WERI-Rb-1 (cell line): ENCODE measurements at regions not wholly inside any gene's neighbourhood (a gene's known extent, or its start where the extent isn't known, plus 50 kb on each side); places are given as distances from the start of the nearest gene placed in this dataset.

ENCODE experiments used
- DNase-seq: peaks from one replicate; pipeline ENCODE4 v3.0.0-alpha.2; 2020
- H3K27ac ChIP-seq: fragments of 250-450 bp; sonication (Bioruptor Pico); 2 replicates; pipeline ENCODE4 v1.5.1; 2020; ENCODE audit warnings: mild to moderate bottlenecking, moderate library complexity
- H3K27me3 ChIP-seq: fragments of 250-450 bp; sonication (Bioruptor Pico); 2 replicates; pipeline ENCODE4 v1.5.1; 2021; ENCODE audit warnings: mild to moderate bottlenecking, low read depth, moderate library complexity; ENCODE audit not compliant: insufficient read depth, severe bottlenecking
- H3K36me3 ChIP-seq: fragments of 250-450 bp; sonication (Bioruptor Pico); 2 replicates; pipeline ENCODE4 v1.5.1; 2020; ENCODE audit warnings: mild to moderate bottlenecking, moderate library complexity
- H3K4me3 ChIP-seq: 2 replicates; pipeline ENCODE4 v1.5.1; 2011; ENCODE audit warnings: low read depth, mild to moderate bottlenecking, control low read depth, low read length
- H3K9me3 ChIP-seq: fragments of 250-450 bp; sonication (Bioruptor Pico); 2 replicates; pipeline ENCODE4 v1.5.1; 2021; ENCODE audit warnings: mild to moderate bottlenecking, moderate library complexity; ENCODE audit not compliant: severe bottlenecking
- CTCF ChIP-seq: IDR thresholded peaks from 2 replicates; pipeline ENCODE4 v1.5.1; 2011; ENCODE audit warnings: low read depth, mild to moderate bottlenecking, control low read depth, inconsistent platforms, low read length

GRCh38 chr5:92371171-92371888 lies 988.2 kb upstream of the ARRDC3 start:
- H3K27ac ChIP-seq: no peak overlapping the region

GRCh38 chr5:92370032-92370431 lies 986.9 kb upstream of the ARRDC3 start:
- Histone ChIP-seq H3K9me3 (no peaks in the 10 kb centered on the region), H3K4me3 (no peak overlapping the region), H3K36me3 (no peaks in the 10 kb centered on the region), H3K27ac (no peak overlapping the region), H3K27me3 (no peaks in the 10 kb centered on the region)
- no peak for DNase-seq
- TF ChIP-seq CTCF: no peak

More at GRCh38 chr5:92371171-92371888, 988.2 kb upstream of the ARRDC3 start:
- Histone ChIP-seq H3K36me3 (no peaks in the 10 kb centered on the region), H3K27me3 (no peaks in the 10 kb centered on the region), H3K9me3 (no peaks in the 10 kb centered on the region), H3K4me3 (no peak overlapping the region)
- no peak for TF ChIP-seq CTCF
- DNase-seq: no peak

GRCh38 chr5:92369587-92369986 lies 986.5 kb upstream of the ARRDC3 start:
- Histone ChIP-seq H3K4me3 (no peak overlapping the region), H3K36me3 (no peaks in the 10 kb centered on the region), H3K9me3 (no peaks in the 10 kb centered on the region), H3K27me3 (no peaks in the 10 kb centered on the region), H3K27ac (no peak overlapping the region)
- DNase-seq: no peak
- TF ChIP-seq CTCF: no peak

- DNase-seq: no peak
- no peak for TF ChIP-seq CTCF
- Histone ChIP-seq H3K27me3 (no peaks in the 10 kb centered on the region), H3K36me3 (no peaks in the 10 kb centered on the region), H3K9me3 (no peaks in the 10 kb centered on the region), H3K27ac (no peak overlapping the region), H3K4me3 (no peak overlapping the region)
Observed at GRCh38 chr5:92364986-92365550, 982.0 kb upstream of the ARRDC3 start.

- H3K9me3 ChIP-seq: no peaks in the 10 kb centered on the region
- no peaks in the 10 kb centered on the region for H3K36me3 ChIP-seq
- no peak for TF ChIP-seq CTCF
- no peaks in the 10 kb centered on the region for H3K27me3 ChIP-seq
- no peak overlapping the region for H3K27ac ChIP-seq
- no peak overlapping the region for H3K4me3 ChIP-seq
- DNase-seq: no peak
Observed at GRCh38 chr5:92353107-92354030, 970.3 kb upstream of the ARRDC3 start.
